ENCODE measurements at regions not wholly inside any gene's neighbourhood (a gene's known extent, or its start where the extent isn't known, plus 50 kb on each side); places are given as distances from the start of the nearest gene placed in this dataset.

GRCh38 chr13:104008075-104008474 lies 941.9 kb upstream of the SLC10A2 start:
- Histone ChIP-seq H3K4me3 (no peak overlapping the region), H3K9me3 (no peaks in the 10 kb centered on the region), H3K36me3 (ENCODE audit: low read depth, missing control alignments) (no peaks in the 10 kb centered on the region), H3K4me1 (peaks cover 4% of the 10 kb centered on the region), H3K27ac (no peak overlapping the region), H3K27me3 (no peaks in the 10 kb centered on the region)
- 69 to 71% methylated on average over 4 of the region's 4 CpGs for WGBS, 2 donors
- TF ChIP-seq POLR2A (IDR thresholded peaks at IDR 0.05) = no peak
- TF ChIP-seq CTCF (IDR thresholded peaks at IDR 0.05) = no peak
- no peak for DNase-seq
- intact Hi-C loops (cut with DNase I; ENCODE audit: low total_unique reads) = no loop called here

GRCh38 chr13:104006625-104007075 lies 940.4 kb upstream of the SLC10A2 start:
- Histone ChIP-seq H3K27me3 (no peaks in the 10 kb centered on the region), H3K4me3 (no peak overlapping the region), H3K27ac (no peak overlapping the region), H3K9me3 (no peaks in the 10 kb centered on the region), H3K4me1 (peaks cover 4% of the 10 kb centered on the region), H3K36me3 (ENCODE audit: low read depth, missing control alignments) (no peaks in the 10 kb centered on the region)
- no peak for DNase-seq
- intact Hi-C loops (cut with DNase I; ENCODE audit: low total_unique reads) = no loop called here
- 42 to 48% methylated on average over 9 of the region's 9 CpGs for WGBS, 2 donors
- TF ChIP-seq CTCF (IDR thresholded peaks at IDR 0.05) (no peak), POLR2A (IDR thresholded peaks at IDR 0.05) (no peak)

GRCh38 chr13:104004572-104004971 lies 938.4 kb upstream of the SLC10A2 start:
- Histone ChIP-seq H3K27ac (no peak overlapping the region), H3K4me3 (no peak overlapping the region), H3K4me1 (no peaks in the 10 kb centered on the region), H3K27me3 (no peaks in the 10 kb centered on the region), H3K9me3 (no peaks in the 10 kb centered on the region), H3K36me3 (ENCODE audit: low read depth, missing control alignments) (no peaks in the 10 kb centered on the region)
- TF ChIP-seq CTCF (IDR thresholded peaks at IDR 0.05) = no peak
- no peak for TF ChIP-seq POLR2A (IDR thresholded peaks at IDR 0.05)
- intact Hi-C loops (cut with DNase I; ENCODE audit: low total_unique reads) = no loop called here
- 88 to 95% methylated on average over 1 of the region's 1 CpG for WGBS, 2 donors
- DNase-seq = no peak

- Histone ChIP-seq H3K4me3 (no peak overlapping the region), H3K9me3 (no peaks in the 10 kb centered on the region), H3K36me3 (ENCODE audit: low read depth, missing control alignments) (no peaks in the 10 kb centered on the region), H3K27me3 (no peaks in the 10 kb centered on the region), H3K27ac (no peak overlapping the region), H3K4me1 (no peaks in the 10 kb centered on the region)
- DNase-seq = no peak
- TF ChIP-seq POLR2A (IDR thresholded peaks at IDR 0.05) (no peak), CTCF (IDR thresholded peaks at IDR 0.05) (no peak)
- intact Hi-C loops (cut with DNase I; ENCODE audit: low total_unique reads) = no loop called here
- 65 to 67% methylated on average over 1 of the region's 1 CpG for WGBS, 2 donors
Measured at GRCh38 chr13:104002216-104002615, 936.0 kb upstream of the SLC10A2 start.

- intact Hi-C loops (cut with DNase I; ENCODE audit: low total_unique reads) = no loop called here
- Histone ChIP-seq H3K27me3 (no peaks in the 10 kb centered on the region), H3K27ac (no peak overlapping the region), H3K9me3 (no peaks in the 10 kb centered on the region), H3K4me1 (no peaks in the 10 kb centered on the region), H3K36me3 (ENCODE audit: low read depth, missing control alignments) (no peaks in the 10 kb centered on the region), H3K4me3 (no peak overlapping the region)
- 43% methylated on average over 3 of the region's 3 CpGs for WGBS, 2 donors
- TF ChIP-seq CTCF (IDR thresholded peaks at IDR 0.05) (no peak), POLR2A (IDR thresholded peaks at IDR 0.05) (no peak)
- no peak for DNase-seq
Measured at GRCh38 chr13:104001766-104002165, 935.5 kb upstream of the SLC10A2 start.
